Upper lobe of left lung (tissue), 4 donors: ENCODE measurements at regions not wholly inside any gene's neighbourhood (a gene's known extent, or its start where the extent isn't known, plus 50 kb on each side); places are given as distances from the start of the nearest gene placed in this dataset.

Experiments
- EP300 ChIP-seq, 4 donors: sonication (generic); formaldehyde crosslinking; IDR thresholded peaks; one replicate each; pipeline ENCODE4 v1.5.1; 2017; ENCODE audit warnings: antibody characterized with exemption in 4 of 4, control low read depth in 2 of 4
- POLR2A ChIP-seq, 4 donors: fragments of 450-650 bp; IDR thresholded peaks; one replicate each; pipeline ENCODE4 v1.5.1; 2016 to 2017; ENCODE audit warnings: antibody characterized with exemption in 4 of 4, mild to moderate bottlenecking in 2 of 4
- POLR2AphosphoS5 ChIP-seq, 2 donors: sonication (generic); formaldehyde crosslinking; IDR thresholded peaks; one replicate each; pipeline ENCODE4 v1.5.1; 2017; ENCODE audit warnings: antibody characterized with exemption in 2 of 2
- TF ChIP-seq, protein P1 (sequence below), 6 experiments: fragments of 450-650 bp in 4 of 6; fragments of 200-600 bp in 2 of 6; sonication (generic) in 2 of 6; IDR thresholded peaks; one replicate each; pipeline ENCODE4 v1.5.1; 2016 to 2019; ENCODE audit warnings: antibody characterized with exemption in 6 of 6

DNA sequence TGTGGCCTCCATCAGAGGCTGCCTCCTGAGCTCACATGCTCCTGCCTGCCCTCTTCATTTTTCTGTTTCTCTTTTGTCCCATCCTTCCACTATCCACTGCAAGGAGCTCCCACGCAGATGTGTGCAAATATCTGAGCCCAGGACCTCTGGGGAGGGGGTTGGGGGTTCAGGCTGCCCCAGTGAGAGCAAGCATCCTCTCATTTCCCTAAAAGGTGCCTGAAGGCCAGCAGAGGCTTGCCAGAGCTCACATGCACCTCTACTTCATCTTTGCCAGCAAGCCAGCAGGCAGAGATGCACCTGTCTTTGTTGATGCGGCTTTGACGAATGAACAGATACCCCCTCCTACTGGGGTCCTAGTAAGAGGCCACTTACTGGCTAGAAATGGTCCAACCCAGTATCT lies 128.8 kb downstream of the FGF9 start:
- TF ChIP-seq, protein P1, sequence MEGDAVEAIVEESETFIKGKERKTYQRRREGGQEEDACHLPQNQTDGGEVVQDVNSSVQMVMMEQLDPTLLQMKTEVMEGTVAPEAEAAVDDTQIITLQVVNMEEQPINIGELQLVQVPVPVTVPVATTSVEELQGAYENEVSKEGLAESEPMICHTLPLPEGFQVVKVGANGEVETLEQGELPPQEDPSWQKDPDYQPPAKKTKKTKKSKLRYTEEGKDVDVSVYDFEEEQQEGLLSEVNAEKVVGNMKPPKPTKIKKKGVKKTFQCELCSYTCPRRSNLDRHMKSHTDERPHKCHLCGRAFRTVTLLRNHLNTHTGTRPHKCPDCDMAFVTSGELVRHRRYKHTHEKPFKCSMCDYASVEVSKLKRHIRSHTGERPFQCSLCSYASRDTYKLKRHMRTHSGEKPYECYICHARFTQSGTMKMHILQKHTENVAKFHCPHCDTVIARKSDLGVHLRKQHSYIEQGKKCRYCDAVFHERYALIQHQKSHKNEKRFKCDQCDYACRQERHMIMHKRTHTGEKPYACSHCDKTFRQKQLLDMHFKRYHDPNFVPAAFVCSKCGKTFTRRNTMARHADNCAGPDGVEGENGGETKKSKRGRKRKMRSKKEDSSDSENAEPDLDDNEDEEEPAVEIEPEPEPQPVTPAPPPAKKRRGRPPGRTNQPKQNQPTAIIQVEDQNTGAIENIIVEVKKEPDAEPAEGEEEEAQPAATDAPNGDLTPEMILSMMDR (IDR thresholded peaks at IDR 0.05), result no peak
- no peak for TF ChIP-seq POLR2A (IDR thresholded peaks at IDR 0.05)
- TF ChIP-seq POLR2AphosphoS5 (IDR thresholded peaks at IDR 0.05), result no peak
- no peak for TF ChIP-seq EP300 (IDR thresholded peaks at IDR 0.05)
